ENCODE measurements at regions not wholly inside any gene's neighbourhood (a gene's known extent, or its start where the extent isn't known, plus 50 kb on each side); places are given as distances from the start of the nearest gene placed in this dataset.

DNA sequence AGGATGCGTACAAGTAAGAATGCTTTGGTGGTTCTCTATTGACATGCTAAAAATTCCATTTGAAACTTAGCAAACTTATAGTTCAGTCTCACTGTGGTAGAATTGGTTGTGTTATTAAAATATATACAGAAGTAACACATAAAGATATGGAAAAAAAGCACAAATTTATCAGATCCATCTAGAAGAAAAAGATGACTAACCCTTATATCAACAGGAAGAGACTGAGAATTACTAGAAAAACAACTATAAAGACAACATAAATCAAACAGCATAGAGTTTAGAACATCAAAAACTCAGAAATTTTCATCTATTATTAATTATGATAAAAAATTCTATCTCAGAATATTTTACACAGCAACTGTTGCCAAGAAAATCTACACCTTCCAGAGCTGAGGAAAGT is 491.0 kb downstream of the ETNK1 start:
- BruUV-seq (replicated peaks): no TSS peak
- ChIA-PET POLR2A (no interaction called here), CTCF (no interaction called here)
- H3K9me3 ChIP-seq: no peaks in the 10 kb centered on the region
- Mint-ChIP-seq H3K27me3 (ENCODE audit: insufficient read depth, unreplicated experiment) (peaks cover 4% of the 10 kb centered on the region), H3K9me3 (ENCODE audit: unreplicated experiment) (no peaks in the 10 kb centered on the region), H3K4me3 (ENCODE audit: unreplicated experiment) (no peak overlapping the region), H3K36me3 (ENCODE audit: insufficient read depth, unreplicated experiment) (no peaks in the 10 kb centered on the region), H3K4me1 (ENCODE audit: low read depth, unreplicated experiment) (no peaks in the 10 kb centered on the region), H3K27ac (ENCODE audit: unreplicated experiment) (no peak overlapping the region)
- no peak for DNase-seq
- H3K4me1 ChIP-seq: no peaks in the 10 kb centered on the region
- no peaks in the 10 kb centered on the region for H3K27me3 ChIP-seq (replicated peaks; ENCODE audit: control insufficient read depth, insufficient read depth, low read length)
- no peaks in the 10 kb centered on the region for H3K36me3 ChIP-seq (ENCODE audit: control insufficient read depth, insufficient read depth, low read length)
- intact Hi-C loops (cut with micrococcal nuclease; ENCODE audit: unreplicated experiment): no loop called here
- H3K4me3 ChIP-seq (ENCODE audit: low read depth, low read length): no peak overlapping the region
- TF ChIP-seq, protein P1, sequence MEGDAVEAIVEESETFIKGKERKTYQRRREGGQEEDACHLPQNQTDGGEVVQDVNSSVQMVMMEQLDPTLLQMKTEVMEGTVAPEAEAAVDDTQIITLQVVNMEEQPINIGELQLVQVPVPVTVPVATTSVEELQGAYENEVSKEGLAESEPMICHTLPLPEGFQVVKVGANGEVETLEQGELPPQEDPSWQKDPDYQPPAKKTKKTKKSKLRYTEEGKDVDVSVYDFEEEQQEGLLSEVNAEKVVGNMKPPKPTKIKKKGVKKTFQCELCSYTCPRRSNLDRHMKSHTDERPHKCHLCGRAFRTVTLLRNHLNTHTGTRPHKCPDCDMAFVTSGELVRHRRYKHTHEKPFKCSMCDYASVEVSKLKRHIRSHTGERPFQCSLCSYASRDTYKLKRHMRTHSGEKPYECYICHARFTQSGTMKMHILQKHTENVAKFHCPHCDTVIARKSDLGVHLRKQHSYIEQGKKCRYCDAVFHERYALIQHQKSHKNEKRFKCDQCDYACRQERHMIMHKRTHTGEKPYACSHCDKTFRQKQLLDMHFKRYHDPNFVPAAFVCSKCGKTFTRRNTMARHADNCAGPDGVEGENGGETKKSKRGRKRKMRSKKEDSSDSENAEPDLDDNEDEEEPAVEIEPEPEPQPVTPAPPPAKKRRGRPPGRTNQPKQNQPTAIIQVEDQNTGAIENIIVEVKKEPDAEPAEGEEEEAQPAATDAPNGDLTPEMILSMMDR (IDR thresholded peaks at IDR 0.05; ENCODE audit: insufficient read depth in 1 of 2, low read depth in 1 of 2, low read length in 1 of 2, severe bottlenecking in 1 of 2, unreplicated experiment in 1 of 2): no peak

DNA sequence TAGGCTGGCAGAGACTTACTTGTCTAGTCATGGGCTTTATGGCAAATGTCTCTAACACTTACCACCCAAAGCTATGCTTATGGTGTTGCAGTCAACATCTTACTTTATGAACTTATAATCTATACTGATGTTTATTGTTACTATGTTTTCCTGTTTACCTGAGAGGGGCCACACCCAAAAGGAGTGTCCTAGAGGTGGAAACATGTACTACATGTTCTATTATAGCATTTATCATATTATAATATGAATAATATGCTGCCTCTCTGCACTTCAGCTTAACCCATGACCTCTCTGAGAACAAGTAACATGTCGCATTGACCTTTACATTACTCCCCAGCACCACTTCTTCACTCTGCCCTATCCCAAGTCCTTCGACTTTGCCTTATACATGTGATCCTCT is 501.8 kb downstream of the ETNK1 start:
- Mint-ChIP-seq H3K9me3 (ENCODE audit: unreplicated experiment) (no peaks in the 10 kb centered on the region), H3K36me3 (ENCODE audit: insufficient read depth, unreplicated experiment) (no peaks in the 10 kb centered on the region)
- CTCF ChIA-PET: no interaction called here

DNA sequence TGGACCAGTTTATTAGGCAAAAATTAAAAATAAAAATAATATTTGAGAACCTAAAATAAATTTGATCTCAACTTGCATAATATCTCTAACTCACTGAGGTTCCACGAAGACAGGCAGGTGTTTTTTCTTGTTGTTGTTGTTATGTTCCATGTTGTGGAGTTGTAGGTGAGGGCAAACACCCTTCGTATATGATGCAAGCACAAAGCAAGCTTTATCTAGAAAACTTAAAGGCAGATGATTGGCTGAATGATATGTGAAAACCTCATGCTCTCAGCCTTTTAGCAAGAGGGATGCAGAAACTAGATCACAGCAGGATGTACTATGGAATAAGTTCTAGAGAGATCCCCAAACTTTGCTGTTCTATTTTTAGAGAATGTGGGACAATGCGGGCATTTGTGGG is 502.7 kb downstream of the ETNK1 start:
- Mint-ChIP-seq H3K27me3 (ENCODE audit: insufficient read depth, unreplicated experiment) (no peaks in the 10 kb centered on the region), H3K4me1 (ENCODE audit: low read depth, unreplicated experiment) (no peaks in the 10 kb centered on the region), H3K4me3 (ENCODE audit: unreplicated experiment) (no peak overlapping the region), H3K36me3 (ENCODE audit: insufficient read depth, unreplicated experiment) (no peaks in the 10 kb centered on the region), H3K9me3 (ENCODE audit: unreplicated experiment) (no peaks in the 10 kb centered on the region), H3K27ac (ENCODE audit: unreplicated experiment) (no peak overlapping the region)
- intact Hi-C loops (cut with micrococcal nuclease; ENCODE audit: unreplicated experiment): no loop called here
- CTCF ChIA-PET: no interaction called here
- Histone ChIP-seq H3K4me3 (ENCODE audit: low read depth, low read length) (no peak overlapping the region), H3K27me3 (replicated peaks; ENCODE audit: control insufficient read depth, insufficient read depth, low read length) (no peaks in the 10 kb centered on the region), H3K9me3 (no peaks in the 10 kb centered on the region), H3K36me3 (ENCODE audit: control insufficient read depth, insufficient read depth, low read length) (no peaks in the 10 kb centered on the region), H3K4me1 (no peaks in the 10 kb centered on the region)
- no TSS peak for BruUV-seq (replicated peaks)
- TF ChIP-seq, protein P1 (IDR thresholded peaks at IDR 0.05; ENCODE audit: insufficient read depth in 1 of 2, low read depth in 1 of 2, low read length in 1 of 2, severe bottlenecking in 1 of 2, unreplicated experiment in 1 of 2): no peak
- DNase-seq: no peak
- POLR2A ChIA-PET: no interaction called here

More for the DNA sequence above, 501.8 kb downstream of the ETNK1 start:
- Mint-ChIP-seq H3K4me3 (ENCODE audit: unreplicated experiment) (no peak overlapping the region), H3K27me3 (ENCODE audit: insufficient read depth, unreplicated experiment) (peaks cover 2% of the 10 kb centered on the region), H3K4me1 (ENCODE audit: low read depth, unreplicated experiment) (no peaks in the 10 kb centered on the region), H3K27ac (ENCODE audit: unreplicated experiment) (no peak overlapping the region)
- no TSS peak for BruUV-seq (replicated peaks)
- H3K27me3 ChIP-seq (replicated peaks; ENCODE audit: control insufficient read depth, insufficient read depth, low read length): no peaks in the 10 kb centered on the region
- intact Hi-C loops (cut with micrococcal nuclease; ENCODE audit: unreplicated experiment): no loop called here
- DNase-seq: no peak
- POLR2A ChIA-PET: no interaction called here
- no peaks in the 10 kb centered on the region for H3K9me3 ChIP-seq
- TF ChIP-seq, protein P1 (IDR thresholded peaks at IDR 0.05; ENCODE audit: insufficient read depth in 1 of 2, low read depth in 1 of 2, low read length in 1 of 2, severe bottlenecking in 1 of 2, unreplicated experiment in 1 of 2): peak in 1 of 2 experiments; percentile 27
- H3K4me1 ChIP-seq: no peaks in the 10 kb centered on the region
- no peaks in the 10 kb centered on the region for H3K36me3 ChIP-seq (ENCODE audit: control insufficient read depth, insufficient read depth, low read length)
- no peak overlapping the region for H3K4me3 ChIP-seq (ENCODE audit: low read depth, low read length)

All from Caco-2 (cell line).